ENCODE measurements at regions not wholly inside any gene's neighbourhood (a gene's known extent, or its start where the extent isn't known, plus 50 kb on each side); places are given as distances from the start of the nearest gene placed in this dataset.

GRCh38 chr10:128630787-128631252 lies 504.6 kb upstream of the MKI67 start:
- H3K27ac ChIP-seq, result no peak overlapping the region
- no peak for TF ChIP-seq CTCF (conservative IDR thresholded peaks at IDR 0.05)

- no peak overlapping the region for H3K27ac ChIP-seq
- TF ChIP-seq CTCF (conservative IDR thresholded peaks at IDR 0.05), result peak; percentile 24
Observed at GRCh38 chr10:128631801-128632241, 505.6 kb upstream of the MKI67 start.

- no peak overlapping the region for H3K27ac ChIP-seq
- TF ChIP-seq CTCF (conservative IDR thresholded peaks at IDR 0.05), result no peak
Observed at GRCh38 chr10:128632694-128633093, 506.5 kb upstream of the MKI67 start.

- peak; percentile 71 for TF ChIP-seq CTCF (conservative IDR thresholded peaks at IDR 0.05)
Observed at GRCh38 chr10:128633864-128634540, 507.8 kb upstream of the MKI67 start.

GRCh38 chr10:128642023-128642422 lies 515.8 kb upstream of the MKI67 start:
- no peak for TF ChIP-seq CTCF (conservative IDR thresholded peaks at IDR 0.05)
- no peak overlapping the region for H3K27ac ChIP-seq

More at GRCh38 chr10:128633864-128634540, 507.8 kb upstream of the MKI67 start:
- H3K27ac ChIP-seq, result no peak overlapping the region

GRCh38 chr10:128642502-128642901 lies 516.3 kb upstream of the MKI67 start:
- H3K27ac ChIP-seq, result no peak overlapping the region
- TF ChIP-seq CTCF (conservative IDR thresholded peaks at IDR 0.05), result no peak

GRCh38 chr10:128643658-128644057 lies 517.4 kb upstream of the MKI67 start:
- H3K27ac ChIP-seq, result no peak overlapping the region
- TF ChIP-seq CTCF (conservative IDR thresholded peaks at IDR 0.05), result no peak
